ENCODE measurements at regions not wholly inside any gene's neighbourhood (a gene's known extent, or its start where the extent isn't known, plus 50 kb on each side); places are given as distances from the start of the nearest gene placed in this dataset.
"Not testable (repeated sequence)": the region's sequence is repeated elsewhere in the genome, so short reads cannot be mapped to it uniquely, and the experiment has no call there.

GRCh38 chr7:17046259-17046658 lies 164.5 kb upstream of the AGR3 start:
- DNase-seq (ENCODE audit: low spot score): no peak
- FAIRE-seq: no peak

GRCh38 chr7:17046666-17047065 lies 164.9 kb upstream of the AGR3 start:
- FAIRE-seq (no peak), DNase-seq (ENCODE audit: low spot score) (no peak)

GRCh38 chr7:17053164-17053563 lies 171.4 kb upstream of the AGR3 start:
- not testable (repeated sequence) for DNase-seq (ENCODE audit: low spot score); FAIRE-seq

- peak; percentile 71 for FAIRE-seq
- DNase-seq (ENCODE audit: low spot score): no peak
These were observed 172.4 kb upstream of the AGR3 start for GRCh38 chr7:17054206-17054605.

- FAIRE-seq: no peak
- no peak for DNase-seq (ENCODE audit: low spot score)
These were observed 173.1 kb upstream of the AGR3 start for GRCh38 chr7:17054836-17055235.

- FAIRE-seq (no peak), DNase-seq (ENCODE audit: low spot score) (no peak)
These were observed 173.8 kb upstream of the AGR3 start for GRCh38 chr7:17055596-17055995.

GRCh38 chr7:17056491-17057142 lies 174.8 kb upstream of the AGR3 start:
- FAIRE-seq: no peak
- no peak for DNase-seq (ENCODE audit: low spot score)

- DNase-seq (ENCODE audit: low spot score) (no peak), FAIRE-seq (no peak)
These were observed 175.3 kb upstream of the AGR3 start for GRCh38 chr7:17057143-17057509.

- DNase-seq (ENCODE audit: low spot score): peak; percentile 25
- FAIRE-seq: no peak
These were observed 176.8 kb upstream of the AGR3 start for GRCh38 chr7:17058568-17058967.

- no peak for DNase-seq (ENCODE audit: low spot score)
- FAIRE-seq: no peak
These were observed 178.3 kb upstream of the AGR3 start for GRCh38 chr7:17060051-17060450.

GRCh38 chr7:17061443-17061842 lies 179.7 kb upstream of the AGR3 start:
- FAIRE-seq (no peak), DNase-seq (ENCODE audit: low spot score) (no peak)

- FAIRE-seq: no peak
These were observed 180.6 kb upstream of the AGR3 start for GRCh38 chr7:17062151-17063044.

GRCh38 chr7:17063045-17063383 lies 181.2 kb upstream of the AGR3 start:
- no peak for DNase-seq (ENCODE audit: low spot score)
- FAIRE-seq: no peak

More at GRCh38 chr7:17062151-17063044, 180.6 kb upstream of the AGR3 start:
- no peak for DNase-seq (ENCODE audit: low spot score)

- FAIRE-seq (no peak), DNase-seq (ENCODE audit: low spot score) (no peak)
These were observed 185.9 kb upstream of the AGR3 start for GRCh38 chr7:17067691-17068090.

- peak; percentile 55 for FAIRE-seq
- no peak for DNase-seq (ENCODE audit: low spot score)
These were observed 187.4 kb upstream of the AGR3 start for GRCh38 chr7:17069146-17069545.

- no peak for FAIRE-seq
- DNase-seq (ENCODE audit: low spot score): no peak
These were observed 188.5 kb upstream of the AGR3 start for GRCh38 chr7:17070231-17070708.

- FAIRE-seq: no peak
- no peak for DNase-seq (ENCODE audit: low spot score)
These were observed 190.1 kb upstream of the AGR3 start for GRCh38 chr7:17071866-17072265.

GRCh38 chr7:17075601-17076255 lies 193.9 kb upstream of the AGR3 start:
- no peak for DNase-seq (ENCODE audit: low spot score)
- no peak for FAIRE-seq

- DNase-seq (ENCODE audit: low spot score) (no peak), FAIRE-seq (no peak)
These were observed 196.5 kb upstream of the AGR3 start for GRCh38 chr7:17078298-17078697.

- DNase-seq (ENCODE audit: low spot score) (no peak), FAIRE-seq (no peak)
These were observed 201.8 kb upstream of the AGR3 start for GRCh38 chr7:17083392-17084165.

GRCh38 chr7:17084166-17084475 lies 202.3 kb upstream of the AGR3 start:
- FAIRE-seq (no peak), DNase-seq (ENCODE audit: low spot score) (no peak)

- no peak for FAIRE-seq
- no peak for DNase-seq (ENCODE audit: low spot score)
These were observed 203.4 kb upstream of the AGR3 start for GRCh38 chr7:17085186-17085585.
